ENCODE measurements at regions not wholly inside any gene's neighbourhood (a gene's known extent, or its start where the extent isn't known, plus 50 kb on each side); places are given as distances from the start of the nearest gene placed in this dataset.

GRCh38 chr2:104929663-104930062 is 75.7 kb downstream of the POU3F3 start:
- ChIA-PET POLR2A (ENCODE audit: unreplicated experiment) (no interaction called here), CTCF (no interaction called here)
- Histone ChIP-seq H3K4ac (ENCODE audit: low read depth, low read length) (no peak overlapping the region), H2AFZ (replicated peaks; ENCODE audit: low read length, poor library complexity) (no peak overlapping the region), H3K9me3 (ENCODE audit: control insufficient read depth, insufficient read depth, low read length) (no peaks in the 10 kb centered on the region), H4K8ac (ENCODE audit: low read depth in 2 of 2, low read length in 2 of 2) (no peak overlapping the region), H3K9ac (ENCODE audit: low read depth, low read length) (no peak overlapping the region), H2AK9ac (replicated peaks; ENCODE audit: low read depth, low read length, poor library complexity) (no peak overlapping the region), H4K91ac (ENCODE audit: insufficient read depth, low read depth, low read length) (no peak overlapping the region), H3K23ac (ENCODE audit: low read depth, low read length) (no peak overlapping the region), H3K4me2 (ENCODE audit: low read depth, low read length) (no peak overlapping the region), H2AK5ac (ENCODE audit: low read depth, low read length) (no peak overlapping the region), H3K36me3 (ENCODE audit: control insufficient read depth, insufficient read depth, low read length) (no peaks in the 10 kb centered on the region), H3K4me3 (ENCODE audit: insufficient read depth, low read depth, low read length) (no peak overlapping the region), H3K79me1 (ENCODE audit: low read depth in 1 of 2, low read length in 2 of 2) (no peaks in the 10 kb centered on the region), H2BK120ac (ENCODE audit: low read depth, low read length) (no peak overlapping the region), H3K27me3 (ENCODE audit: control insufficient read depth, insufficient read depth, low read length) (no peaks in the 10 kb centered on the region), H2BK5ac (ENCODE audit: low read depth, low read length, poor library complexity, severe bottlenecking) (no peak overlapping the region), H4K20me1 (ENCODE audit: insufficient read depth, low read length) (no peaks in the 10 kb centered on the region), H3K27ac (ENCODE audit: insufficient read depth, low read length) (no peak overlapping the region), H3K9me1 (ENCODE audit: insufficient read depth, low read length) (no peaks in the 10 kb centered on the region), H2BK20ac (ENCODE audit: low read depth, low read length) (no peak overlapping the region), H4K5ac (ENCODE audit: low read depth, low read length) (no peak overlapping the region), H3K56ac (ENCODE audit: extremely low read depth, insufficient read depth, low read length) (no peak overlapping the region), H2BK15ac (ENCODE audit: low read depth, low read length) (no peak overlapping the region), H3K18ac (ENCODE audit: low read depth, low read length) (no peak overlapping the region), H3K14ac (replicated peaks; ENCODE audit: low read depth, low read length) (no peak overlapping the region), H3K4me1 (ENCODE audit: control insufficient read depth, insufficient read depth, low read length) (no peaks in the 10 kb centered on the region)
- TF ChIP-seq CTCF (conservative IDR thresholded peaks at IDR 0.05; ENCODE audit: low read depth, low read length): no peak
- no peak for TF ChIP-seq RAD21 (IDR thresholded peaks at IDR 0.05; ENCODE audit: low read length)
- no peak for TF ChIP-seq FOS (IDR thresholded peaks at IDR 0.05; ENCODE audit: low read depth, low read length)
- no peak for TF ChIP-seq MAZ (IDR thresholded peaks at IDR 0.05; ENCODE audit: borderline replicate concordance, low read depth, low read length)
- no peak for TF ChIP-seq CHD1 (IDR thresholded peaks at IDR 0.05; ENCODE audit: low read depth, low read length)
- TF ChIP-seq RFX5 (IDR thresholded peaks at IDR 0.05; ENCODE audit: low read depth, low read length): no peak
- no peak for TF ChIP-seq BHLHE40 (IDR thresholded peaks at IDR 0.05; ENCODE audit: low read depth, low read length)
- TF ChIP-seq CEBPB (IDR thresholded peaks at IDR 0.05; ENCODE audit: low read depth, low read length): no peak
- no peak for TF ChIP-seq SMC3 (IDR thresholded peaks at IDR 0.05; ENCODE audit: low read depth, low read length)
- TF ChIP-seq POLR2A (IDR thresholded peaks at IDR 0.05; ENCODE audit: low read depth, low read length): no peak
- no peak for TF ChIP-seq USF2 (IDR thresholded peaks at IDR 0.05; ENCODE audit: low read depth, low read length)
- no peak for TF ChIP-seq MXI1 (IDR thresholded peaks at IDR 0.05; ENCODE audit: borderline replicate concordance, low read depth, low read length)
- TF ChIP-seq NFE2L2 (IDR thresholded peaks at IDR 0.05; ENCODE audit: low read depth, low read length): no peak
- TF ChIP-seq MAFK (IDR thresholded peaks at IDR 0.05; ENCODE audit: low read depth, low read length): no peak
- TF ChIP-seq ELK1 (IDR thresholded peaks at IDR 0.05; ENCODE audit: borderline replicate concordance, low read depth, low read length): no peak
- no peak for TF ChIP-seq RCOR1 (IDR thresholded peaks at IDR 0.05; ENCODE audit: insufficient replicate concordance, low read length)
- WGBS, 2 experiments (ENCODE audit: extremely low coverage in 2 of 2, insufficient read length in 1 of 2): 20% methylated on average over 1 of the region's 4 CpGs; no CpG with 5 or more reads in 1 of the 2 experiments
- no TSS peak for BruUV-seq (replicated peaks)
- ATAC-seq (ENCODE audit: low read depth): no peak
- DNase-seq: no peak
- intact Hi-C loops (cut with micrococcal nuclease) (no loop called here), in situ Hi-C loops (cut with MboI; ENCODE audit: low sequenced_read_pairs) (no loop called here), dilution Hi-C loops (cut with HindIII; ENCODE audit: low sequenced_read_pairs, unreplicated experiment) (no loop called here)
